ENCODE measurements at regions not wholly inside any gene's neighbourhood (a gene's known extent, or its start where the extent isn't known, plus 50 kb on each side); places are given as distances from the start of the nearest gene placed in this dataset.

- no peak for TF ChIP-seq CTCF (IDR thresholded peaks at IDR 0.05; ENCODE audit: borderline replicate concordance)
- H3K36me3 ChIP-seq: no peaks in the 10 kb centered on the region
- intact Hi-C loops (cut with micrococcal nuclease): no loop called here
- DNase-seq: no peak
- no peak overlapping the region for H3K27ac ChIP-seq (replicated peaks)
- H3K9me3 ChIP-seq (replicated peaks): no peaks in the 10 kb centered on the region
- no peak overlapping the region for H3K4me3 ChIP-seq
- peaks cover 32% of the 10 kb centered on the region for H3K27me3 ChIP-seq (ENCODE audit: low read depth)
- H3K4me1 ChIP-seq: no peaks in the 10 kb centered on the region
Measured at GRCh38 chr6:106800379-106800778, 171.0 kb downstream of the QRSL1 start.

DNA sequence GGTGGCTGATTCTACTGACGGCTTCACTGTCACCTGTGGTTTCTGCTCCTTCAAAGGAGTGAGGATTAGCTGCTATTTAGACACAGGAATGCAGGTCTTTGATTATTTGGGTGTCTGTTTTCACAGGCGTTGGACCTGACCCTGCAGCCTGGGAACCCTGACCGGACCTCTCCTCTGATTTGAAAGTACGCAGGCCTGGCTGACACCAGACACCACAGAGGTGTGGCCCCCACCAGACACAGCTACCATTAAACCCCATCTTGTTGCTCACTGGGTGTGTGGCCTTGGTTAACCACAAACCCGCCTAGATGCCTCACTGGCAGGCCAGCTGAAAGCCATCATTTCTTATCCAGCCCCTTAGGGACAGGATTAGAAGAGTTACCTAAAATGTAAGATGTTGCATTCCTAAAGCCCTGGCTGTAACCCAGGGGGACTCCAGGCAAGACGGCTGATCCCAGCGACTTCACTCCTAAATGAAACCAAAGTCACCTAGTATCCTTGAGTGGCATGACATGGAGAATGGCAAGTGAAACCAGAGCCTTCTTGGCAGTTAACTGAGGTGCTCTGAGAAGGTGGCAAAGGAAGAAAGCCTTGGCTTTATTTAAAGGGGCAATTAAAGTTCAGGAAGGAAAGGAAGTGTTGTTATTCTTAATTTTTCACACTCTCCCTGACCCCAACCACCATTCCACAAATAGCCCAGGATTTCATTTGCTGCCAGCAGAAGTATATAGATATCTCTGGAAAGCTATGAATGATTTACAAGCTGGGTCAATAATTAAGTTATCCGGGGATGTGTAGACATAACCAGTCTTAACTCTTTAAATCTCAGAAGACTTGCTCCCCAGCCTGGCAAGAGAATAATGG, 169.9 kb downstream of the QRSL1 start:
- intact Hi-C loops (cut with micrococcal nuclease): no loop called here
- Histone ChIP-seq H3K27ac (replicated peaks) (no peak overlapping the region), H3K4me1 (no peaks in the 10 kb centered on the region), H3K4me3 (no peak overlapping the region), H3K27me3 (ENCODE audit: low read depth) (peaks cover 32% of the 10 kb centered on the region), H3K9me3 (replicated peaks) (no peaks in the 10 kb centered on the region), H3K36me3 (no peaks in the 10 kb centered on the region)
- no peak for DNase-seq
- TF ChIP-seq CTCF (IDR thresholded peaks at IDR 0.05; ENCODE audit: borderline replicate concordance): no peak

DNA sequence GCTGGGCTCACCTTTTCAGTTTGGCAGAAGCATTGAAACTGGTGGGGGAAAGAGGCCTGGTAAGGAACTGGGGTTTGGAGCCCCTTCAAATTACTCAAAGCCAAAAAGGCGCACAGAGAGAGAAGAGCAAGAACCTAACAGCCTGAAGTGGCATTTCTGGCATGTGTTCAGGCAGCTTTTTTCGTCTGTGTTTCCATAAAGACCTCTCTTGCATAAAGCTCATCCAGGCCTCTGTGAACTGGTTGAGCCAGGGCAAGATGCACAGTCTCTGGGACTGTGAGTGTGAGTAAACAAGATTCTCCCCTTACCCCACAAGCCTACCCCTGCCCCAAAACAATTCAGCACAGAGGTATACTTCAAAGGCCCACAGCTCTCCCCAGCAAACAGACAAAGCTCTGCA, 167.8 kb downstream of the QRSL1 start:
- Histone ChIP-seq H3K9me3 (replicated peaks) (no peaks in the 10 kb centered on the region), H3K36me3 (no peaks in the 10 kb centered on the region), H3K4me1 (no peaks in the 10 kb centered on the region), H3K27me3 (ENCODE audit: low read depth) (peaks cover 39% of the 10 kb centered on the region), H3K27ac (replicated peaks) (no peak overlapping the region), H3K4me3 (no peak overlapping the region)
- intact Hi-C loops (cut with micrococcal nuclease): no loop called here
- DNase-seq: no peak
- TF ChIP-seq CTCF (IDR thresholded peaks at IDR 0.05; ENCODE audit: borderline replicate concordance): no peak

DNA sequence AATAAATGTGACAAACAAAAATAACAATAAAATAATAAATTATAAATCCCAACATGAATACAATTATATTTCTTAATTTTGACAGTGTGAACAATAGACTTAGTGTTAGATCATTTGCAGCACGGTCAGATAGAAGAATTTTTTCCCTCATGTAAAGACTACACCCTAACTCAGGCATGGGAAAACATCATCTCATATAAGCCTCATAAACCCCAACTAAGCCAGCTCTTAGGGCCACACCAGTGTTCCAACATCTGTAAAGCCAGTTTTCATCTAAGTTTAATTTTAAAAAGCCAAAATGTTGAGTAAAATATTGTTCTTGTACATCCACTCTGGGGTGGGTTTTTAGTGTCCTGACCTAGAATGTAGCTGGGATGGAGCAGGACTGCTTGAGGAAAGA, 167.4 kb downstream of the QRSL1 start:
- H3K4me1 ChIP-seq: no peaks in the 10 kb centered on the region
- no peak for TF ChIP-seq CTCF (IDR thresholded peaks at IDR 0.05; ENCODE audit: borderline replicate concordance)
- H3K27ac ChIP-seq (replicated peaks): no peak overlapping the region
- intact Hi-C loops (cut with micrococcal nuclease): no loop called here
- no peaks in the 10 kb centered on the region for H3K36me3 ChIP-seq
- DNase-seq: no peak
- H3K9me3 ChIP-seq (replicated peaks): no peaks in the 10 kb centered on the region
- no peak overlapping the region for H3K4me3 ChIP-seq
- peaks cover 39% of the 10 kb centered on the region for H3K27me3 ChIP-seq (ENCODE audit: low read depth)

DNA sequence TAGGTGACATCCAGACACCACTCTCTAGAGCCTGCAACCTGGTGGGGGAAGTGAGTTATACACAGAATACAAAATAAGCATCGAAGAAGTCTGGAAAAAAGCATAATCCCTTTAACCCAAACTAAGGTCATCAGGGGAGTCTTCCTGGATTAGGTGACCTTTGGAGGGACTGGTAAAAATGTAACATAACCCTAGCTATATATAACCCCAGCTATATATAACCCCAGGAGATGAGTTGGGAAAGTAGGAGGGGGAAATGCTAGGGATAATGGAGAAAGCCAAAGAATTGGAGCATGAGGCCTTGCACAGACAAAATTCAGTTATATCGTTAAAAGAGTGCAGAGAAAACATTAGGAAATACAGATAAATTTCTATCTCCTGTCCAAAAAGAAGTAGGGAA, 164.8 kb downstream of the QRSL1 start:
- Histone ChIP-seq H3K4me1 (no peaks in the 10 kb centered on the region), H3K27ac (replicated peaks) (no peak overlapping the region), H3K27me3 (ENCODE audit: low read depth) (peaks cover 23% of the 10 kb centered on the region), H3K36me3 (no peaks in the 10 kb centered on the region), H3K9me3 (replicated peaks) (no peaks in the 10 kb centered on the region), H3K4me3 (no peak overlapping the region)
- no peak for TF ChIP-seq CTCF (IDR thresholded peaks at IDR 0.05; ENCODE audit: borderline replicate concordance)
- DNase-seq: no peak
- intact Hi-C loops (cut with micrococcal nuclease): no loop called here

All from left ventricle myocardium inferior (tissue), 1 donor.